ENCODE measurements at regions not wholly inside any gene's neighbourhood (a gene's known extent, or its start where the extent isn't known, plus 50 kb on each side); places are given as distances from the start of the nearest gene placed in this dataset.

DNA sequence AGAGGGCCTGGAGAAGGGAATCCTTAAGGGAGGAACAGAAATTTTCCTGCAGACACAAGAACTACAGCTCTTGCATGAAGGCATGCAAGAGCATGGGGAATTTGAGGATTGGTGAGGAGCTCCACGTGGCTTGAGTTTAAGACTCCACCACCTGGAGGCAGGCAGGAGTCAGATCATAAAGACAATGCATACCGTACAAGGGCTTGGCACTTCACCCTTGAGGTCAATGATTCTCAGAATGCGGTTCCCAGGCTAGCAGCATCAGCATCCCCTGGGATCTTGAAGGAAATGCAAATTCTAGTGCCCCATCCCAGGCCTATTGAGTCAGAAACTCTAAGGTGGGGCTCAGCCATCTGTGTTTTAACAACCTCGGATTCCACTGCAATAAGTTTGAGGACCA lies 143.8 kb downstream of the C7orf25 start:
- TF ChIP-seq EZH2 (IDR thresholded peaks at IDR 0.05; ENCODE audit: borderline replicate concordance, low read depth, low read length, severe bottlenecking) = no peak
- no peak for TF ChIP-seq CTCF (IDR thresholded peaks at IDR 0.05; ENCODE audit: borderline replicate concordance, extremely low read depth, low read length, poor library complexity, severe bottlenecking)
- peaks cover 2% of the 10 kb centered on the region for H3K27me3 ChIP-seq (ENCODE audit: insufficient read depth, low read length, poor library complexity)
- no peak overlapping the region for H2AFZ ChIP-seq (ENCODE audit: low read depth, low read length)
- H3K27ac ChIP-seq (ENCODE audit: low read length) = no peak overlapping the region
- H3K9ac ChIP-seq (ENCODE audit: low read depth, low read length) = no peak overlapping the region
- peaks cover 1% of the 10 kb centered on the region; the same call in 1 of the 2 replicates for H3K4me1 ChIP-seq (ENCODE audit: insufficient read depth, low read length)
- ATAC-seq (ENCODE audit: insufficient read depth, low read depth) (no peak), DNase-seq (no peak)
- H3K36me3 ChIP-seq (ENCODE audit: insufficient read depth, low read length) = no peaks in the 10 kb centered on the region
- no peak overlapping the region for H3K4me2 ChIP-seq (ENCODE audit: insufficient read depth, low read length)
- H4K20me1 ChIP-seq (ENCODE audit: insufficient read depth, low read length) = no peaks in the 10 kb centered on the region
- no peaks in the 10 kb centered on the region for H3K9me3 ChIP-seq (ENCODE audit: insufficient read depth, low read length, severe bottlenecking)
- H3K79me2 ChIP-seq (ENCODE audit: insufficient read depth, low read length) = no peaks in the 10 kb centered on the region
- H3K4me3 ChIP-seq (ENCODE audit: low read depth in 1 of 2, low read length in 2 of 2) = no peak overlapping the region

DNA sequence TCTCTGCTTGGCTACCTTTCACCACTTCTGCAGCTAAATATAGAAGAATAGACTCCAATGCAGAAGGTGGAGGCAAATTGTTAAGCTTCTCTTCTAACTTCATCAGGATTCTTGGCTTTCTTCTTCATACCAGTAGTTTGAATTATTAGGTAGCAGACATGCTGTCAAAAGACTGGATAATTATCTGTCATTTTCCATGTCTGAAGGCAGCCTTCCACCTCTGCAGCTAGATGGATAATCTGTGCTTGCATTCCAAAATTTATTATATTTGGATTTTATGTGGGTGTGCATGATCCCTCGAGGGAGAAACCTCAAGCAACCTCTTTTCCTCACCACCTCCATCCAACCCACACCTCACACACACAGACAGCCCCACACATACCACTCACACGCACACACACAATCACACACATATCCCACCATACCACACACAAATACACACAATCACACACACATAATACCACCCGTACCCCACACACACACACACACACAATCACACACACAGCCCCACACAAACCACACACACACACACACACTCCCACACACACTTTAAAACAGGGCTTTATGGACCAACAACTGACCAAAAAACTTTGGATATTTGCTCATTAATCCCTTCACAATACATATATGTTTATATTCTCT lies 145.0 kb downstream of the C7orf25 start:
- H3K27ac ChIP-seq (ENCODE audit: low read length) = no peak overlapping the region
- H3K9ac ChIP-seq (ENCODE audit: low read depth, low read length) = no peak overlapping the region
- H3K4me3 ChIP-seq (ENCODE audit: low read depth in 1 of 2, low read length in 2 of 2) = no peak overlapping the region
- H3K79me2 ChIP-seq (ENCODE audit: insufficient read depth, low read length) = no peaks in the 10 kb centered on the region
- H3K4me1 ChIP-seq (ENCODE audit: insufficient read depth, low read length) = peaks cover 9% of the 10 kb centered on the region; the same call in 1 of the 2 replicates
- TF ChIP-seq EZH2 (IDR thresholded peaks at IDR 0.05; ENCODE audit: borderline replicate concordance, low read depth, low read length, severe bottlenecking) = no peak
- TF ChIP-seq CTCF (IDR thresholded peaks at IDR 0.05; ENCODE audit: borderline replicate concordance, extremely low read depth, low read length, poor library complexity, severe bottlenecking) = no peak
- H3K36me3 ChIP-seq (ENCODE audit: insufficient read depth, low read length) = no peaks in the 10 kb centered on the region
- no peak overlapping the region for H3K4me2 ChIP-seq (ENCODE audit: insufficient read depth, low read length)
- no peak overlapping the region for H2AFZ ChIP-seq (ENCODE audit: low read depth, low read length)
- no peak for ATAC-seq (ENCODE audit: insufficient read depth, low read depth)
- no peaks in the 10 kb centered on the region for H3K9me3 ChIP-seq (ENCODE audit: insufficient read depth, low read length, severe bottlenecking)
- no peaks in the 10 kb centered on the region for H4K20me1 ChIP-seq (ENCODE audit: insufficient read depth, low read length)
- H3K27me3 ChIP-seq (ENCODE audit: insufficient read depth, low read length, poor library complexity) = peaks cover 2% of the 10 kb centered on the region
- DNase-seq = no peak

- no peaks in the 10 kb centered on the region for H3K79me2 ChIP-seq (ENCODE audit: insufficient read depth, low read length)
- peaks cover 2% of the 10 kb centered on the region for H3K27me3 ChIP-seq (ENCODE audit: insufficient read depth, low read length, poor library complexity)
- H3K9me3 ChIP-seq (ENCODE audit: insufficient read depth, low read length, severe bottlenecking) = no peaks in the 10 kb centered on the region
- H3K9ac ChIP-seq (ENCODE audit: low read depth, low read length) = no peak overlapping the region
- ATAC-seq (ENCODE audit: insufficient read depth, low read depth) (no peak), DNase-seq (no peak)
- no peak overlapping the region for H3K27ac ChIP-seq (ENCODE audit: low read length)
- H4K20me1 ChIP-seq (ENCODE audit: insufficient read depth, low read length) = no peaks in the 10 kb centered on the region
- TF ChIP-seq CTCF (IDR thresholded peaks at IDR 0.05; ENCODE audit: borderline replicate concordance, extremely low read depth, low read length, poor library complexity, severe bottlenecking) = no peak
- no peak for TF ChIP-seq EZH2 (IDR thresholded peaks at IDR 0.05; ENCODE audit: borderline replicate concordance, low read depth, low read length, severe bottlenecking)
- H3K36me3 ChIP-seq (ENCODE audit: insufficient read depth, low read length) = no peaks in the 10 kb centered on the region
- peaks cover 9% of the 10 kb centered on the region; the same call in 1 of the 2 replicates for H3K4me1 ChIP-seq (ENCODE audit: insufficient read depth, low read length)
- no peak overlapping the region for H2AFZ ChIP-seq (ENCODE audit: low read depth, low read length)
- H3K4me3 ChIP-seq (ENCODE audit: low read depth in 1 of 2, low read length in 2 of 2) = no peak overlapping the region
- no peak overlapping the region for H3K4me2 ChIP-seq (ENCODE audit: insufficient read depth, low read length)
These were observed 145.9 kb downstream of the C7orf25 start for GRCh38 chr7:42765931-42766330.

Data from DND-41 (cell line).